Right lobe of liver (tissue), 4 donors: ENCODE measurements at regions not wholly inside any gene's neighbourhood (a gene's known extent, or its start where the extent isn't known, plus 50 kb on each side); places are given as distances from the start of the nearest gene placed in this dataset.

Experiments
- CTCF ChIP-seq, 4 donors: fragments of 200-600 bp in 3 of 4; fragments of 450-650 bp in 1 of 4; IDR thresholded peaks; one replicate each; pipeline versions ENCODE4 v1.5.1 to v1.8.0; 2016 to 2022; ENCODE audit warnings: antibody characterized with exemption in 4 of 4, mild to moderate bottlenecking in 2 of 4
- POLR2A ChIP-seq: fragments of 450-650 bp; IDR thresholded peaks from one replicate; pipeline ENCODE4 v1.6.1; 2017; ENCODE audit warnings: antibody characterized with exemption, mild to moderate bottlenecking
- donor health status: DM: no; HTN: no; CAD: no.
- donor health status: DM: no; HTN: no; CAD: no.
- donor health status: DM: no; HTN: yes; CAD: no.

- TF ChIP-seq CTCF (IDR thresholded peaks at IDR 0.05): no peak
- TF ChIP-seq POLR2A: no peak
Measured at GRCh38 chr6:85125526-85125925, 324.4 kb upstream of the NT5E start.
